IPS DF 4.7 (cell line): ENCODE measurements at regions not wholly inside any gene's neighbourhood (a gene's known extent, or its start where the extent isn't known, plus 50 kb on each side); places are given as distances from the start of the nearest gene placed in this dataset.

Source experiments
- DNase-seq: peaks from one replicate; pipeline ENCODE4 v3.0.0-alpha.2; 2013; ENCODE audit warnings: low spot score; ENCODE audit errors: extremely low read depth

DNA sequence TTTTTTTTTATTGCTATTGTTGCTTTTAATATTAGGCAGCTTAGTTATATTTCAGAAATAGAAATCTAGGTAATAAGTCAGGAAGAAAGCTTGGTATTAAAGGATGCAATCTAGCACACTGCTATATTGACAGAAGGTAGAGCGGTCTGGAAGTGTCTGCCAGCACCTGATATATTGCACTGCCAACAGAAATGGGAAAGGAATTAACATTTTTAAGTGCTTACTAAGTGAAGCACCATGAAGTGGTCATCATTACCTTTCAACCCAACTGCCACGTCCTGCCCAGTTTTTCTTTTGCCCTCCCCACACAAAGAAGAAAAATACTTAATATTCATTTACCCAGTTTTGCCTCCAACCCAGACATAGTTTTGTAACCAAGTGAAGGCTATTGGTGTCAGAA, 163.5 kb downstream of the KITLG start:
- no peak for DNase-seq

DNA sequence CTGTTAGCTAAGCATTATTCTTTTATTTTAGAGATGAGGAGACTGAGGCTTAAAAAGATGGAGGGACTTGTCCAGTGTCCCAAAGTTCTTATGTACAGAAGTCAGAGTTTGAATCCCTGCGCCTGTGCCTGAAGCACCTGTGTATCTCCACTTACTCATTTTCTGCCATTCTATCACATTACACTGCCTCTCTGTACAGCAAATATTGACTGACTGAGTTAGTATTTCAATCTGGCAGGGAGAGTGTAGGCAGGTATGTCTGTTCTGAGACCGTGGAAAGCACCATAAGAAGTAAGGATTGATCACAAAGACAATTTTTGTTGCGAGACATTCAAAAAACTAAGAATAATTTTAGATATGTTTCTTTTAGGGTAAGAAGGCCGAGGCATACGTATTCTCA, 162.7 kb downstream of the KITLG start:
- DNase-seq: no peak

DNA sequence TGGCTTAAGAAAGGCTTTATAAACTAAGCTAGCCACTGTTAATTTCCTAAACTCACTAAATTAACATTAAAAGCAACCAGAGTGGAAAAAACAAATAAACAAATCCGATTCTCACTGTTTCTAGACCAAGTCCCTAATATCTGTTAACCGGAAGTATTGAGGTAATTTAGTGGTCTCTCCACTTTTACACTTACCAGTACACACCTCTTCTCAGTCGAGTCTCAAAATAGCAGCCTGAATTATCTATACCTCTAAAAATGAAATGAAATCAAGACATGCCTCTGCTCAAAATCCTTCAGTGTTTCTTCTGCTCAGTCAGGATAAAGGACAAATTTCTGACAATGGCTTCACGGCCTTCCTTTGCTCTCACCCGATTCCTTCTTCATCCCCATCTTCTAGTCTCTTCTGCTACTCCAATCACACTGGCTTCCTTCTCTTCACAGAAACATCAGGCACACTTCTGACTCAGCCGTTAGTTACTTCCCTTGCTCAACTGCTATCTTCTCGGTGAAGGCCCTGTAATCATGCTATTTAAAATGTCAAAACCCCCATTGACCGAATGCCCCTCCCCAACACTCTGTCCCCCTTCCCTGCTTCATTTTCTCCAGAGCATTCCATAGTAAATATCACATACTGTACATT, 161.3 kb downstream of the KITLG start:
- no peak for DNase-seq

DNA sequence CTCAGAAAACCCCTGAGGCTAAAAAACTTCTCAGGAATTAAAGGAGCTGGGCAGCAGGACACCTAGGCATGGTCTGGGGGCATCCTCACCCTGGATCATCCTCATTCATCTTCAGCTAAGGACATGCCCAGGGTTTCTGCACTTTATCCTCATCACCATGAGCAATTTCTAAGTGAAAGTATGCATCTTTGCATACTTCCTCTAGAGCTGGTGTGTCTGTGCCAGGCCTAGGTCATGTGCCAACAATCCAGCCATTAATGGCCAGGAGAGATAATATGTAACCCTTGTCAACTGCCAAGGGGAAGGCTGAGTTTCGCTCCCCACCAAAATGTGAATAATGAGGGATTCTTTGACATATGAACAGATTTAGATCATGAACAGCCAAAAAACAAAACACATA, 160.5 kb downstream of the KITLG start:
- DNase-seq: no peak

DNA sequence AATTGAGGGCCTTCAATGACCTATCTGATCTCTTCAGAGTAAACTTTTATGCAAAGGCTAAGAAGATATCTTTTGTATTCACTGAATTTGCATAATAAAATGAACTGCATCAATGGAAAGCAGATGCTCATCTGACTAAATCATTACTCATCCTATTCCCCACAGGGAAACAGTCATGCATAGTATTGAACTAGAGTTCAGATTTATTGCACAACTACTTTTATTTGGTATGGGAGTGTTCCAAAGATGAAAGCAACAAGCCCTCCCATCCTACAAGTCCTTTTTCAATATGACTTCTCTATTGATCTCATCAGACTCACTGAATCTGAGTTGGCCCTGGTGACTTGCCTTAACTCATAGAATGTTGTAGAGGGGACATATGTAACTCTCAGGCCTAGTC, 159.8 kb downstream of the KITLG start:
- no peak for DNase-seq

DNA sequence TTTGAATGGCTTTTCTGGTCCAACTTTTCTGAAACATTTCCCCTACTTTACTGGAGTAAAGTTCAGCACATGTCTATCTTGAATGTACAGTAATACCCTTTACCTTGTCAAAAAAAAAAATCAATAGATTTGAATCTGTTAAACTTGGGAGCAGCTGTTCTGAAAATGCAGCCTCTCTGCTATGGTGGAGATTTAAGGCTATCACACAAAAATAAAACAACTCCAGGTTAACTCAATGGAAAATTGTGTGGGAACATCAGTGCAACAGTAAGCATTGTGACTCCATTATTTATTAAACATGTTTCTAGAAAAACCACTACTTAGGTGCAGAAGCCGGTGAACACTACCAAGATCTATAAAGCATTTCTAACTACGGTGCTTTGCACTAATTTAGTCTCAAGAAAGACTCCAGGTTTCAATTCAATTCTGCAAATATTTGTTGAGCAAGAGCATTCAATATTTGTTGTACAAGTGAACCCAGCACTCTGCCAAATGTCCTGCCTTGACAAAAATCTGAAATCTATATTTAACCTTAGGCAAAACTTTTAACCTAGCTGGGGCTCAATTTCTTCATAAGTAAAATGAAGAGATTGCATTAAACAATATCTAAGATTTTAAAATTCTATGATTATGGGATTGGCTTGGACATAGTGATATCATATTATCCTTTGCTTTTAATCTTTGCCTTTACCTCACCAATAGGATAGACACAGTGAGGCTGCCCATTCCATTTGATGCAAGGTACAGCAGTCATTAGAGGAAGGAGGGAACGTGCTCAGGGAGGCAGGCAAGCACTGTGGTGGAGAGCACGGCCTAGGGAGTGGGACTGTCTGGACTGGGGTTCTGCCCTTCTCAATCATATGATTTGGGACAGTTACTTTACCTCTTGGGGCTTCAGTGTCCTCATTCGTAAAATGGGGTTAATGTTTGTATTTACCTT, 155.2 kb downstream of the KITLG start:
- no peak for DNase-seq

DNA sequence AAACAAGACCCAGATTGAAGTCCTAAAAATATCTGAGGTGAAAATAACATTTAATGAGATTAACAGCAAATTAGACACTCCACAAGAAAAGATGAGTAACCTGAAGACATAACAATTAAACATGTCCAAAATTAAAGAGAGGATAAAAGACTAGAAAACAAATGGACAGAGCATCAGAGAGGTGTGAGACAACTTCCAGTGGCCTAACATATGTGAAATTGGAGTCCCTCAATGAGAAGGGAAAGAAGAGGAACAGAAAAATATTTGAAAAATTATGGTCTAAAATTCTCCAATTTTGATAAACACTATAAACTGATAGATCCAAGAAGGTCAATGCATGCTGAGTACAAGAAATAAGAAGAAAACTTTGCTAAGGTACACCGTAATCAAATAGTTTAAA, 151.9 kb downstream of the KITLG start:
- no peak for DNase-seq

DNA sequence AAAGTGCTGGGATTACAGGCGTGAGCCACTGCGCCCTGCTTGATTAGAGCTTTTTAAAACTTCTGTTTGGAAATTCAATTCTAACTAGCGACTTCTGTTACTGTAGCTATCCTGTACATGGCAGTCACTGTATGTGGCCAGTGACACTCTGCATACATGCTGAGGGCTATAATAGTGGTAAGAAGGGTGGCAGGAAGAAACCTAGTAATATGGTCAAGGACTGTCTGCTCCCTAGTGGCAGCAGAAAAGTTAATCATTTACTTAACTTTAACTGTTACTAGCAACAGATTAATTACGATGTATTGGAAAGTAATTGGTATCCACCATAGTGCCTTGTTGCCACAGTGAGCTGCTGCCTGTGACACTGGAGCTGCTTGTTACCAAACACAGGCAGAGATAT, 149.0 kb downstream of the KITLG start:
- DNase-seq: no peak

DNA sequence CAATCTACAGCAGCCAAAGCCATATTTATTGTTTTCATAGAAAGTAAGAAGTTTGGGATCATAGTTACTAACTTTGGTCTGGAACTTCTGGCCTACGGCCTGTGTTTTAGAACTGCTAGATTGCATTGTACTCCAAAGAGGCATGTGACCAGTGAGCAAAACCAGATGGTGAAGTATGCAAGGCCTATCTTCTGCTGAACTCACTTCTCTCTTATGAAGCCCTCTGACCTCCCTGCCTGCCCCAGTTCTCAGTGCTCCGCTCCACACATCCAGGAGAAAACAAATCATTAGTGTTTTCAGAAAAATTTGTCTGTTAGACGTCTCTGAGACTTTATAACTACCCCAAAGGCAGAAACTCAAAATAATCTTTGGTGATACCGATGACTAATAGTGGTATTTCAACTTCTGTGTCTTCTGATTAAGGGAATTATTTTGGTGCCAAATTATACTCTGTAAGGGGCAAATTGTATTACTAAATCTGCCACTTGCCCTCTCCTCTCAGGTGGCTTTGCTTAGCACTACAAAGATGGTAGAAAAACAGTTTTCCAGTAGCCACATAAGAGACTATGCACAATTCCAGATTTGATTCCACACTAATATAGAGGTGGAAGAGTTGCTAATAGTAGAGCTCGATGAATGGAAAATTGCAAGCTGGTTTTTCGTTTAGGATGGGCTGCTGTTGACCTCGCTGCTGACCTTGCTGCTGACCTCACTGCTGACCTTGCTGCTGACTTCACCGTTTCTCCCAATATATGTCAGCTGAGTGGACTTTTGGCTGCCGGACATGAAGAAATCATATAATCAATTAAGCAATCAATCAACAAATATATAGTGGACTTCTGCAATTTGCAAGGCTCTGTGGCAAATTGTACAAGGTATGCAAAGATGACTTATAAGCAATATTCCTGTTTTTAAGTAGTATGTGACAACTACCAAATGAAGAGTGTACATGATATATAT, 147.5 kb downstream of the KITLG start:
- no peak for DNase-seq

DNA sequence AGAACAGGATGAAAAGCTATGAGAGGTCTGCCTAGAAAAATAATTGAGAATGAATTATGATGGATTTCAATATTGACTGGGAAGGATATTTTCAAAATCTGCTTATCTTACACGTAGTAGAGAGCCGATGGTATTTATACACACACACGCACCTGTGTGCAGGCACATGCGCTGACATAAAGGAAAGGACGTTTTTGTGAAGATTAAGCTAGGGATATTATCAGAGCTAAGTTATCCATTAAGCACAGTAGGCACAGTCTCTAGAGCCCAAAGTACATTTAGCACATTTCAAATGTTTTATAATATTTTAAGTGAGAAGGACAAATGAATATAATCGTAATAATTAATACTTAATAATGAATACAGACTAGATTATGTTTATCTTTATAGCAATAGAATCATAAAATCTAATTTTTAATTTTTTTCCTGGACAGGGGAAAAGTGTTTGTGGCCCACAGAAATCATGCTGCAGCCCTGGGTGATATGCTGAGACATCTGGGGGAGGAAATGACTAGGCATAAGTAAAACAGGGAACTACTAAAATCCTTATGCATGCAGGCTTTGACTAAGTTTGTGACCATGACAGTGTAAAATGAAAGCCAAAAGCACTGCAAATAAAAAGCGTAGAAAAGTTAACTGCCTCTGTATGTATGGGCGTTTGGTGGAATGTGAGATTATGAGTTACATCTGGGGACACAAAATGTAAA, 146.1 kb downstream of the KITLG start:
- DNase-seq: no peak

DNA sequence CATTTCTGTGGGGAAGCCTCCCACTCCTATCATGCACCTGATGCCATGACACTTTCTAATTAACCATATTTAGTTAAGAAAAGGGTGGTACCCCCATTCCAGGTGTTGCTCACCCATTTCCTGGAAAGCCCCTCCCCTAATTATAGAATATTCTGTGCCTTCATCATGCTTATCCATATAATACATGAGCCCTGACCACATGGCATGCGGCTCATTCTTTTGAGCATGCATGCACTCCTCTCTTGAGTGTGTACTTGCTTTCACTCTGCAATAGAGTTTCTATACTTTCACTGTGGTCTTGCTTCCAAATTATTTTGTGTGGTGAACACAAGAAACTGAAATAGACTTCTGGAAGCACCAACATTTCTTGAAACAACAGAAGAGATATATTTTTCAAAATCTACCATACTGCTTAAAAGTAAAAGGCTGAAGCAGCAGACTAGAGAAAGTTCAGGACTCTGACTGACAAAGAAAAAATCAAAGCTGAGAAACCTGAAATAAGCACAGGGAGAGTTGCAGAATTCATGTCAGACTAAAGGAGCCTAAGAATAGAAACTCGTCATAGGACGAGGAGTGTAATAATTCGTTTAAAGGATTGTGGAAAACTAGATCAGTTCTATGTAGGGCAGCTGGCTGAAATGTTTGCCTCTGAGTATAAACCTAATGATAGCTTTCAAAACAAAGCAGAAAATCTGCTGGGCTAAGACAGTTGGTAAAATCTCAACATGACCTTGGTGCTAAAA, 144.8 kb downstream of the KITLG start:
- DNase-seq: no peak

DNA sequence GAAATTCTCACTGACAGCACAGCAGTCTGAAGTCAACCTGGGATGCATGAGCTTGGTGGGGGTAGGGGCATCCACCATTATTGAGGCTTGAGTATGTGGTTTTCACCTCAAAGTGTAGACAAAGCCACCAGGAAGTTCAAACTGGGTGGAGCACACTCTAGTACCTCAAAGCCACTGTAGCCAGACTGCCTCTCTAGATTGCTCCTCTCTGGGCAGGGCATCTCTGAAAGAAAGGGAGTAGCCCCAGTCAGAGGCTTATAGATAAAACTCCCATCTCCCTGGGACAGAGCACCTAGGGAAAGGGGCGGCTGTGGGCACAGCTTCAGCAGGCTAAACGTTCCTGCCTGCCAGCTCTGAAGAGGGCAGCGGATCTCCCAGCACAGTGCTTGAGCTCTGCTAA, 143.0 kb downstream of the KITLG start:
- no peak for DNase-seq
